GM12878 (cell line): ENCODE measurements at regions not wholly inside any gene's neighbourhood (a gene's known extent, or its start where the extent isn't known, plus 50 kb on each side); places are given as distances from the start of the nearest gene placed in this dataset.

Experiments used
- ATAC-seq: fragments of 200-7000 bp; cut with Tn5 transposase; 3 replicates; pipeline ENCODE4 v1.9.1; 2020; ENCODE audit warnings: mild to moderate bottlenecking, moderate library complexity
- BruUV-seq: library from RNA; stranded (reverse); fragments of 400-500 nt; replicated peaks from 2 replicates; lab custom pipeline; 2021; lab: Mats Ljungman, UMichigan
- CTCF ChIA-PET: fragments of 300-600 bp; sonication (Branson Sonifier 250); formaldehyde crosslinking; extraction: SDS; loops from one replicate; lab custom pipeline; 2021; ENCODE audit warnings: inconsistent platforms; lab: Yijun Ruan, JAX
- POLR2A ChIA-PET: fragments of 350-600 bp; formaldehyde crosslinking; extraction: SDS; loops from one replicate; lab custom pipeline; 2021; ENCODE audit warnings: inconsistent platforms; lab: Charles Lee
- RAD21 ChIA-PET: fragments of 300-600 bp; sonication (Branson Sonifier 250); formaldehyde crosslinking; loops from one replicate; lab custom pipeline; 2023; ENCODE audit warnings: antibody characterized with exemption; ENCODE audit not compliant: unreplicated experiment; lab: Charles Lee
- SMC1A ChIA-PET: fragments of 300-600 bp; sonication (Branson Sonifier 250); formaldehyde crosslinking; loops from one replicate; lab custom pipeline; 2023; ENCODE audit not compliant: unreplicated experiment, uncharacterized antibody; lab: Charles Lee
- DNase-seq: peaks from one replicate; pipeline ENCODE4 v3.0.0-alpha.2; 2011; ENCODE audit warnings: low read depth, low spot score
- FAIRE-seq: peaks from 3 replicates; lab custom pipeline; 2011; peaks lifted over from hg19 to GRCh38; lab: Jason Lieb, UNC
- H2AFZ ChIP-seq: 2 replicates; pipeline ENCODE4 v1.6.0; 2011; ENCODE audit warnings: low read depth, low read length, control low read depth; ENCODE audit not compliant: control insufficient read depth
- H3K27ac ChIP-seq: 2 replicates; pipeline ENCODE4 v1.5.1; 2011; ENCODE audit warnings: control low read depth; ENCODE audit not compliant: control insufficient read depth, insufficient read depth
- H3K27me3 ChIP-seq, 2 experiments: replicated peaks in 1 of 2; 2 replicates each; pipeline versions ENCODE4 v1.6.0 to v1.6.1; 2011; ENCODE audit warnings: low read length in 1 of 2; ENCODE audit not compliant: control insufficient read depth in 2 of 2, insufficient read depth in 2 of 2
- H3K36me3 ChIP-seq, 2 experiments: 2 replicates each; pipeline ENCODE4 v1.5.1; 2011; ENCODE audit warnings: low read length in 1 of 2; ENCODE audit not compliant: control insufficient read depth in 2 of 2, insufficient read depth in 2 of 2
- H3K4me1 ChIP-seq: 2 replicates; pipeline ENCODE4 v1.6.1; 2011; ENCODE audit warnings: mild to moderate bottlenecking, low read length, moderate library complexity, mixed read lengths; ENCODE audit not compliant: control insufficient read depth, insufficient read depth
- H3K4me2 ChIP-seq: 2 replicates; pipeline ENCODE4 v1.6.0; 2011; ENCODE audit warnings: control low read depth; ENCODE audit not compliant: control insufficient read depth, insufficient read depth
- H3K4me3 ChIP-seq: fragments of 200-600 bp; sonication (generic); 2 replicates; pipeline ENCODE4 v1.5.1; 2016
- H3K79me2 ChIP-seq: 2 replicates; pipeline ENCODE4 v1.6.0; 2011; ENCODE audit warnings: low read length; ENCODE audit not compliant: control insufficient read depth, insufficient read depth
- H3K9ac ChIP-seq: 2 replicates; pipeline ENCODE4 v1.8.0; 2011; ENCODE audit warnings: low read length, control low read depth, mixed read lengths; ENCODE audit not compliant: control insufficient read depth, insufficient read depth
- H3K9me3 ChIP-seq: replicated peaks from 3 replicates; pipeline ENCODE4 v1.5.1; 2011; ENCODE audit warnings: mild to moderate bottlenecking, low read length; ENCODE audit not compliant: control insufficient read depth, insufficient read depth
- H4K20me1 ChIP-seq: 2 replicates; pipeline ENCODE4 v1.6.0; 2011; ENCODE audit not compliant: control insufficient read depth, insufficient read depth
- EP300 ChIP-seq, 2 experiments: fragments of 150-350 bp in 1 of 2; IDR thresholded peaks; 2 replicates each; pipeline ENCODE4 v1.6.1; 2011 to 2012; ENCODE audit warnings: low read depth in 2 of 2, low read length in 2 of 2, borderline replicate concordance in 1 of 2, improper control_type of control experiment in 1 of 2, inconsistent platforms in 1 of 2; ENCODE audit not compliant: control insufficient read depth in 1 of 2
- HCFC1 ChIP-seq: fragments of 150-350 bp; IDR thresholded peaks from 2 replicates; pipeline ENCODE4 v1.6.1; 2014; ENCODE audit warnings: low read length
- MTA2 ChIP-seq: fragments of 450-650 bp; IDR thresholded peaks from 2 replicates; pipeline ENCODE4 v1.6.1; 2016; ENCODE audit warnings: low read depth, mild to moderate bottlenecking, moderate library complexity
- RFX5 ChIP-seq: IDR thresholded peaks from 2 replicates; pipeline ENCODE4 v1.6.1; 2011; ENCODE audit warnings: low read depth, low read length, improper control_type of control experiment
- WGBS: methylation state at CpG from one replicate; pipeline ENCODE4 v1.1.6; 2016; ENCODE audit warnings: low lambda C conversion rate; ENCODE audit not compliant: insufficient replicate concordance, insufficient coverage; ENCODE audit errors: missing lambda C conversion rate; 5-methylcytosine and 5-hydroxymethylcytosine counted together
- in situ Hi-C: fragments of 300-500 bp; cut with MboI; formaldehyde crosslinking; loops from 9 replicates; pipeline ENCODE4 v1.14.3; 2018; ENCODE audit warnings: mixed read lengths
- intact Hi-C: fragments of 100-400 bp; cut with micrococcal nuclease; formaldehyde crosslinking; loops from one replicate; pipeline ENCODE4 v1.14.2; 2022; ENCODE audit not compliant: unreplicated experiment
- TF ChIP-seq, protein P1 (sequence below): fragments of 150-350 bp; IDR thresholded peaks from 2 replicates; pipeline ENCODE4 v1.6.1; 2016; ENCODE audit warnings: low read depth, low read length
- TF ChIP-seq, protein P2 (sequence below): fragments of 450-650 bp; IDR thresholded peaks from 2 replicates; pipeline ENCODE4 v1.6.1; 2017; ENCODE audit warnings: mild to moderate bottlenecking
- TF ChIP-seq, protein P3 (sequence below): fragments of 450-650 bp; IDR thresholded peaks from 2 replicates; pipeline ENCODE4 v1.6.1; 2014; ENCODE audit warnings: mild to moderate bottlenecking

DNA sequence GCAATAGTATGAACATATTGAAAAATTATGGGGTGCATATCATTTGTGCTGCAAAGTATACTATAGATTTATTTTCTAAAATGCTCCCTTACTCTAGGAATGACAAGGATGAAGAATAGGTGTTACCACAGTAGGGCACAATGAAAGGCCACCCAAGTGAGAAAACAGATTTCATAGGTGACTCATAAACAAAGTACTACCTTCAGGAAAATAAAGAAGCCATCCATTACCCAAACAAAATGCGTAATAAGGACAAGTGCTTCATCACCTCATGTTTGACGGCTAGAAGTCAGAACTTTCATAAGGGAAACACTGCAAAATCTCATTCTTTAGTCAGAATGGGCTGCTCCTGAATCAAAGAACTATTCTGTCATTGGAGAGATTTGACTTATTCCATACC lies 116.6 kb downstream of the MFSD1 start:
- CTCF ChIA-PET: interaction anchor here (1.0 to 4.6 kb wide), 5 partner anchors 72 to 887 kb away, joined by 3 to 26 read pairs (median 3); no protein-coding TSS in a partner anchor
- no TSS peak for BruUV-seq

DNA sequence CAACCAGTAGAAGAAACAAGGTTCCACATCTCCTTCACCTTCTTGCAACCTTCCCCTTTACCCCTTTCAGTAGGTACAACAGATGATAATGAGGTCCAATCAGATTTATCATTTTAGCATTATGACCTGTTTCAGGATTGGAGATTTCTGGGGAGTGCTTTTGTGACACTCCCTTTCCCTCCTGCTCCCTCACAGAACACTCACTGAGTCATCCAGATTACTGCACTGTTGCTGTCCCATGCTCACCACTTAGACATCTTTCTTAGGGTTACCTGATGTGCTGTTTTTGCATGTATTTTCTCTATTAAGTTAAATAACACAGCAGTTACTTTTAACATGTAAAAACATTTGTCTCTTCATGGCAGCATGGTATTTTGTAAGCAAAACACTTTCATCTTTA lies 118.5 kb downstream of the MFSD1 start:
- no peak overlapping the region for H3K27ac ChIP-seq
- ChIA-PET POLR2A (no interaction called here), SMC1A (interaction anchor here (1.0 to 1.6 kb wide), 2 partner anchors 12 to 74 kb away, joined by 3 read pairs; no protein-coding TSS in a partner anchor), RAD21 (interaction anchor here (1.5 kb wide), 1 partner anchor 340 kb away, joined by 8 read pairs; no protein-coding TSS in a partner anchor), CTCF (interaction anchor here (0.6 kb wide), 1 partner anchor 891 kb away, joined by 4 read pairs; no protein-coding TSS in a partner anchor)
- no peak overlapping the region for H3K9ac ChIP-seq
- FAIRE-seq (no peak), DNase-seq (no peak), ATAC-seq (no peak)
- no peaks in the 10 kb centered on the region for H3K36me3 ChIP-seq
- no peaks in the 10 kb centered on the region for H3K4me1 ChIP-seq
- in situ Hi-C loops: no loop called here
- no peak overlapping the region for H3K4me3 ChIP-seq
- H3K4me2 ChIP-seq: no peak overlapping the region
- H4K20me1 ChIP-seq: no peaks in the 10 kb centered on the region
- H3K79me2 ChIP-seq: no peaks in the 10 kb centered on the region
- no peaks in the 10 kb centered on the region for H3K27me3 ChIP-seq
- no TSS peak for BruUV-seq
- H2AFZ ChIP-seq: no peak overlapping the region
- no peaks in the 10 kb centered on the region for H3K9me3 ChIP-seq
- intact Hi-C loops: no loop called here
- TF ChIP-seq HCFC1 (no peak), RFX5 (no peak), MTA2 (no peak)
- TF ChIP-seq, protein P1, sequence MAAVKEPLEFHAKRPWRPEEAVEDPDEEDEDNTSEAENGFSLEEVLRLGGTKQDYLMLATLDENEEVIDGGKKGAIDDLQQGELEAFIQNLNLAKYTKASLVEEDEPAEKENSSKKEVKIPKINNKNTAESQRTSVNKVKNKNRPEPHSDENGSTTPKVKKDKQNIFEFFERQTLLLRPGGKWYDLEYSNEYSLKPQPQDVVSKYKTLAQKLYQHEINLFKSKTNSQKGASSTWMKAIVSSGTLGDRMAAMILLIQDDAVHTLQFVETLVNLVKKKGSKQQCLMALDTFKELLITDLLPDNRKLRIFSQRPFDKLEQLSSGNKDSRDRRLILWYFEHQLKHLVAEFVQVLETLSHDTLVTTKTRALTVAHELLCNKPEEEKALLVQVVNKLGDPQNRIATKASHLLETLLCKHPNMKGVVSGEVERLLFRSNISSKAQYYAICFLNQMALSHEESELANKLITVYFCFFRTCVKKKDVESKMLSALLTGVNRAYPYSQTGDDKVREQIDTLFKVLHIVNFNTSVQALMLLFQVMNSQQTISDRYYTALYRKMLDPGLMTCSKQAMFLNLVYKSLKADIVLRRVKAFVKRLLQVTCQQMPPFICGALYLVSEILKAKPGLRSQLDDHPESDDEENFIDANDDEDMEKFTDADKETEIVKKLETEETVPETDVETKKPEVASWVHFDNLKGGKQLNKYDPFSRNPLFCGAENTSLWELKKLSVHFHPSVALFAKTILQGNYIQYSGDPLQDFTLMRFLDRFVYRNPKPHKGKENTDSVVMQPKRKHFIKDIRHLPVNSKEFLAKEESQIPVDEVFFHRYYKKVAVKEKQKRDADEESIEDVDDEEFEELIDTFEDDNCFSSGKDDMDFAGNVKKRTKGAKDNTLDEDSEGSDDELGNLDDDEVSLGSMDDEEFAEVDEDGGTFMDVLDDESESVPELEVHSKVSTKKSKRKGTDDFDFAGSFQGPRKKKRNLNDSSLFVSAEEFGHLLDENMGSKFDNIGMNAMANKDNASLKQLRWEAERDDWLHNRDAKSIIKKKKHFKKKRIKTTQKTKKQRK: no peak
- TF ChIP-seq, protein P2, sequence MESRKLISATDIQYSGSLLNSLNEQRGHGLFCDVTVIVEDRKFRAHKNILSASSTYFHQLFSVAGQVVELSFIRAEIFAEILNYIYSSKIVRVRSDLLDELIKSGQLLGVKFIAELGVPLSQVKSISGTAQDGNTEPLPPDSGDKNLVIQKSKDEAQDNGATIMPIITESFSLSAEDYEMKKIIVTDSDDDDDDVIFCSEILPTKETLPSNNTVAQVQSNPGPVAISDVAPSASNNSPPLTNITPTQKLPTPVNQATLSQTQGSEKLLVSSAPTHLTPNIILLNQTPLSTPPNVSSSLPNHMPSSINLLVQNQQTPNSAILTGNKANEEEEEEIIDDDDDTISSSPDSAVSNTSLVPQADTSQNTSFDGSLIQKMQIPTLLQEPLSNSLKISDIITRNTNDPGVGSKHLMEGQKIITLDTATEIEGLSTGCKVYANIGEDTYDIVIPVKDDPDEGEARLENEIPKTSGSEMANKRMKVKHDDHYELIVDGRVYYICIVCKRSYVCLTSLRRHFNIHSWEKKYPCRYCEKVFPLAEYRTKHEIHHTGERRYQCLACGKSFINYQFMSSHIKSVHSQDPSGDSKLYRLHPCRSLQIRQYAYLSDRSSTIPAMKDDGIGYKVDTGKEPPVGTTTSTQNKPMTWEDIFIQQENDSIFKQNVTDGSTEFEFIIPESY: no peak

More for the DNA sequence above, 116.6 kb downstream of the MFSD1 start:
- H3K36me3 ChIP-seq: no peaks in the 10 kb centered on the region
- H3K79me2 ChIP-seq: no peaks in the 10 kb centered on the region
- no peak for DNase-seq
- H3K27me3 ChIP-seq: no peaks in the 10 kb centered on the region
- no peak overlapping the region for H3K4me3 ChIP-seq
- RAD21 ChIA-PET: no interaction called here
- no peaks in the 10 kb centered on the region for H4K20me1 ChIP-seq
- TF ChIP-seq, protein P3, sequence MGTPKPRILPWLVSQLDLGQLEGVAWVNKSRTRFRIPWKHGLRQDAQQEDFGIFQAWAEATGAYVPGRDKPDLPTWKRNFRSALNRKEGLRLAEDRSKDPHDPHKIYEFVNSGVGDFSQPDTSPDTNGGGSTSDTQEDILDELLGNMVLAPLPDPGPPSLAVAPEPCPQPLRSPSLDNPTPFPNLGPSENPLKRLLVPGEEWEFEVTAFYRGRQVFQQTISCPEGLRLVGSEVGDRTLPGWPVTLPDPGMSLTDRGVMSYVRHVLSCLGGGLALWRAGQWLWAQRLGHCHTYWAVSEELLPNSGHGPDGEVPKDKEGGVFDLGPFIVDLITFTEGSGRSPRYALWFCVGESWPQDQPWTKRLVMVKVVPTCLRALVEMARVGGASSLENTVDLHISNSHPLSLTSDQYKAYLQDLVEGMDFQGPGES: no peak
- no peak for TF ChIP-seq EP300 (IDR thresholded peaks at IDR 0.05; ENCODE audit: borderline replicate concordance in 1 of 2, control insufficient read depth in 1 of 2, low read depth in 2 of 2, low read length in 2 of 2)
- TF ChIP-seq, all 136 proteins: peak for 0
- no peaks in the 10 kb centered on the region for H3K9me3 ChIP-seq
- FAIRE-seq (no peak), ATAC-seq (no peak)
- WGBS: 69% methylated on average over 2 of the region's 2 CpGs
- intact Hi-C loops: loop anchor here (1.0 kb wide), 1 partner anchor 342 kb away; no protein-coding TSS in a partner anchor
- in situ Hi-C loops: no loop called here
- H3K4me2 ChIP-seq: no peak overlapping the region
- ChIA-PET SMC1A (interaction anchor here (1.7 kb wide), 1 partner anchor 72 kb away, joined by 8 read pairs; no protein-coding TSS in a partner anchor), POLR2A (no interaction called here)
- H2AFZ ChIP-seq: no peak overlapping the region
- H3K4me1 ChIP-seq: no peaks in the 10 kb centered on the region
- H3K27ac ChIP-seq: no peak overlapping the region
- H3K9ac ChIP-seq: no peak overlapping the region
